Esophagus squamous epithelium (tissue), 4 donors: ENCODE measurements at regions not wholly inside any gene's neighbourhood (a gene's known extent, or its start where the extent isn't known, plus 50 kb on each side); places are given as distances from the start of the nearest gene placed in this dataset.

ENCODE experiments used
- CTCF ChIP-seq, 6 experiments: fragments of 450-650 bp in 4 of 6; fragments of 200-600 bp in 2 of 6; sonication (generic) in 2 of 6; IDR thresholded peaks; one replicate each; pipeline ENCODE4 v1.5.1; 2016 to 2019; ENCODE audit warnings: antibody characterized with exemption in 6 of 6, mild to moderate bottlenecking in 4 of 6, moderate library complexity in 4 of 6
- POLR2A ChIP-seq, 4 donors: fragments of 450-650 bp; IDR thresholded peaks; one replicate each; pipeline ENCODE4 v1.6.1; 2017; ENCODE audit warnings: antibody characterized with exemption in 4 of 4, mild to moderate bottlenecking in 4 of 4, moderate library complexity in 3 of 4

- TF ChIP-seq CTCF (IDR thresholded peaks at IDR 0.05) (no peak), POLR2A (IDR thresholded peaks at IDR 0.05) (no peak)
Measured at GRCh38 chr18:44508474-44508873, 172.2 kb upstream of the SETBP1 start.
